ENCODE measurements at regions not wholly inside any gene's neighbourhood (a gene's known extent, or its start where the extent isn't known, plus 50 kb on each side); places are given as distances from the start of the nearest gene placed in this dataset.

DNA sequence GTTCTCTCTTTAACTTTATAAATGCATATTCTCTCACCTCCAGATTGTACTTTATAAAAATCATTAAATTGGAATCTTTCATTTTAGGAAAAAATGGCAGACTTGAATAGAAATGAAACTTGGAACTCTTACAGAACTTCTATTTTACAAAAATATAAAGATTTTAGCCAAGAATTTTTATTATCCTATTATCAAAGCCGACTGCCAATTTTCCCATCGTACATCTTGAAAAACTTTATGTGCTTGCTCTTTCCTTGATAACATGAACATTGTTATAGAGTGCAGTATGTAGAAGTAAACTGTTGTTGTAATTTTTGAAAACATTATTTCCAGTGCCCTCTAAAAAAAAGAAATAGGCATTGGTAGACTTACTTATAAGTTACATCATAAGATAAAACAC, 475.7 kb upstream of the REG3G start:
- intact Hi-C loops (cut with DNase I, micrococcal nuclease): no loop called here
- TF ChIP-seq, protein P1, sequence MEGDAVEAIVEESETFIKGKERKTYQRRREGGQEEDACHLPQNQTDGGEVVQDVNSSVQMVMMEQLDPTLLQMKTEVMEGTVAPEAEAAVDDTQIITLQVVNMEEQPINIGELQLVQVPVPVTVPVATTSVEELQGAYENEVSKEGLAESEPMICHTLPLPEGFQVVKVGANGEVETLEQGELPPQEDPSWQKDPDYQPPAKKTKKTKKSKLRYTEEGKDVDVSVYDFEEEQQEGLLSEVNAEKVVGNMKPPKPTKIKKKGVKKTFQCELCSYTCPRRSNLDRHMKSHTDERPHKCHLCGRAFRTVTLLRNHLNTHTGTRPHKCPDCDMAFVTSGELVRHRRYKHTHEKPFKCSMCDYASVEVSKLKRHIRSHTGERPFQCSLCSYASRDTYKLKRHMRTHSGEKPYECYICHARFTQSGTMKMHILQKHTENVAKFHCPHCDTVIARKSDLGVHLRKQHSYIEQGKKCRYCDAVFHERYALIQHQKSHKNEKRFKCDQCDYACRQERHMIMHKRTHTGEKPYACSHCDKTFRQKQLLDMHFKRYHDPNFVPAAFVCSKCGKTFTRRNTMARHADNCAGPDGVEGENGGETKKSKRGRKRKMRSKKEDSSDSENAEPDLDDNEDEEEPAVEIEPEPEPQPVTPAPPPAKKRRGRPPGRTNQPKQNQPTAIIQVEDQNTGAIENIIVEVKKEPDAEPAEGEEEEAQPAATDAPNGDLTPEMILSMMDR (IDR thresholded peaks at IDR 0.05): no peak
- Histone ChIP-seq H3K36me3 (ENCODE audit: low read depth) (no peaks in the 10 kb centered on the region), H3K4me3 (no peak overlapping the region), H3K9me3 (no peaks in the 10 kb centered on the region), H3K4me1 (ENCODE audit: low read depth) (no peaks in the 10 kb centered on the region)
- no peak for DNase-seq
- ATAC-seq: no peak

DNA sequence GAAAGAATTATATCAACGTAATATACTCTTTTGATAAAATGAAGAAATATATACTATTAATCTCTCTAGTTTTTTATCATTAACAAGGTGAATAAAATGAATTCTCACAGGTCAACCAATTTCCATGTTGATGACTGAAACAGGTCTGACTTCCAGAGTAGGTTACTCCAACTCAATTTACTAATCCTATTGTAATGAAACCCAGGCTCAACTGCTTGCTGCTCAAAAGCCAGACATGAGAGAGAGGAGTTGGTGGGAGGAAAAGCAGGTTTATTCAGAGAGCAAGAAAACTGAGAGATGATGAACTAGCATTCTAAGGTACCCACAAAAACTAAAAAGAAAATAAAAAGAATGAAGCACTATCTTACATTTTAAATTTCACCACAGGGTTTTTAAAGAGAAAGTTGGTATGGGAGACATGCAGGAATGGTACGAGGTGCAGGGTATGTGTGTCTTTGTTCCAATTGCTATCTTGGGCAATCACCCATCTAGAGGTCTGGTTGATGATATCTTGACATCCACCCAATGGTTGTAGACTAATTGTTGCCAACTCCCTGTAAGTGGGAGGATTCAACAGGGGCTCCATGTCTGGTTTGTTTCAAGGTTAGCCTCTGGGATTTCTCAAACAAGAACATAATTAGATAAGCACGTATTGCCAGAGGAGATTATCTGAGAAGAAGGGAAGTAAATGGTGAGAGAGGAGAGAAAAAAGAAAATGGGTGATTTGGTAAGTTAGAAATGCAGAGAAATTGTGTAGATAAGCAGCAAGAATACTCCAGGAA, 471.4 kb upstream of the REG3G start:
- H3K36me3 ChIP-seq (ENCODE audit: low read depth): no peaks in the 10 kb centered on the region
- no peak overlapping the region for H3K4me3 ChIP-seq
- intact Hi-C loops (cut with DNase I, micrococcal nuclease): no loop called here
- no peaks in the 10 kb centered on the region for H3K4me1 ChIP-seq (ENCODE audit: low read depth)
- TF ChIP-seq, protein P1 (IDR thresholded peaks at IDR 0.05): no peak
- no peak for ATAC-seq
- DNase-seq: no peak
- H3K9me3 ChIP-seq: no peaks in the 10 kb centered on the region

DNA sequence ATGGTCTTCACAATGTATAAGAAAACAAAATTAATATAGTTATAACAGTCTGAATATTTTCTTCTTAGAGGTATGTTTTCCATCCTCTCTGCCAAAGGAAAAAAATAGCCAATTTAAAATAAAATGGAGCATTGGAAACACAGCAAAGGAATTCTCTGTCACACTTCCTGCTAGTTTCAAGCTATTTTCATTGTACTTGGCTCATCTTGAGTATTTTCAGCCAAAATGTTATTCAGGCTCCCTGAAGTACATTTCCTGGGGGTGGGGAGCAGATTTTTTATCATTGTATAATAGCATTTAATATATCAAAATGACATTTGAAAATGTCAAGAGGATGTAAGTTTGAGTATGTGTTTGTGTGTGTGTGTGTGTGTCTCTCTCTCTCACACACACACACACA, 463.6 kb upstream of the REG3G start:
- intact Hi-C loops (cut with DNase I, micrococcal nuclease): no loop called here

DNA sequence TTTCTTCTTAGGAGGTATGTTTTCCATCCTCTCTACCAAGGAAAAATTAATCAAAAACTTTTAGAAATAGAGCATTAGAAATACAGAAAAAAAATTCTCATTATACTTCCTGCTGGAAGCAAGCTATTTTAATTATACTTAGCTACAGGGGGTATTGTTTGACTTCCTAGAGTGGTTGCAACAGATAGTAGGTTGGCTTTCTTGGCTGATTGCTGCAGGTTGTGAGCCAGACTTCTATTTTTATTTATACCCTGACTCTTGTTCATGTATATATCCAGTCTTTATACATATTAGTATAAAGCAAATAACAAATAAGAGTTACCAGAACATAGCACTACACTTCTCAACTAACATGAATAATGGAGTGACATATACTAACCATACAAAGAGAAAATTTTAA, 460.8 kb upstream of the REG3G start:
- ATAC-seq (no peak), DNase-seq (no peak)
- Histone ChIP-seq H3K4me1 (ENCODE audit: low read depth) (no peaks in the 10 kb centered on the region), H3K9me3 (no peaks in the 10 kb centered on the region), H3K36me3 (ENCODE audit: low read depth) (no peaks in the 10 kb centered on the region), H3K4me3 (no peak overlapping the region)
- TF ChIP-seq, protein P1 (IDR thresholded peaks at IDR 0.05): no peak
- intact Hi-C loops (cut with DNase I, micrococcal nuclease): no loop called here

More for the DNA sequence above, 463.6 kb upstream of the REG3G start:
- ATAC-seq: no peak
- TF ChIP-seq, protein P1 (IDR thresholded peaks at IDR 0.05): no peak
- no peak overlapping the region for H3K4me3 ChIP-seq
- H3K4me1 ChIP-seq (ENCODE audit: low read depth): no peaks in the 10 kb centered on the region
- DNase-seq: no peak
- no peaks in the 10 kb centered on the region for H3K36me3 ChIP-seq (ENCODE audit: low read depth)
- H3K9me3 ChIP-seq: no peaks in the 10 kb centered on the region

DNA sequence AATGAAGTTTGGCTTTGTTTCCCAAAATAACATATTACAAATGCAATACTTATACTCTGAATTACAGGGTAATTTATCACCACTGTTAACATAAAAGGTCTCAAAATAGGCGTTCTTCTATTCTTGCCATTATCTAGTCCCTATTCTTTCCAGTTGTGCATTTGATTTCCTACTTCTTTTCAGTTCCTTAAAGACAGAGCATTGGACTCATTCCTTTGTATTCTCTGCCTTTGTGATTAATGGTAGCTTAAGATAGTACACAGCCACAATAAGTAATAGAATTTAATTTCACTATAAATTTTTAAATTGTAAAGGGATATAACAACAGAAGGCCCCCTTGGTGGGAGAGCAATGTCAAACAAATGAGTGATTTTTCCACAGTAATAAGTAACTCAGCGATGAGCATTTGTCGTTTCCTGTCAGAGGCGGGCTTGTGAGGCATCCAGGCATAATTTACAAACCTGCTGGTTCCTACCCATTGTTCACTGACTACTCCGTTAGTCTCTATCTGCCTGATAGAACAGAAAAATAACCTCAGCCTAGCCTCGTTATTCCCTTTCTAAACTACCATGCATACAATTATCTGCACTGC, 456.6 kb upstream of the REG3G start:
- no peak for ATAC-seq
- TF ChIP-seq, protein P1 (IDR thresholded peaks at IDR 0.05): no peak
- intact Hi-C loops (cut with DNase I, micrococcal nuclease): no loop called here

More for the DNA sequence above, 456.6 kb upstream of the REG3G start:
- Histone ChIP-seq H3K4me1 (ENCODE audit: low read depth) (no peaks in the 10 kb centered on the region), H3K9me3 (no peaks in the 10 kb centered on the region), H3K4me3 (no peak overlapping the region), H3K36me3 (ENCODE audit: low read depth) (no peaks in the 10 kb centered on the region)
- DNase-seq: no peak
